HG02973 (cell line): ENCODE measurements at regions not wholly inside any gene's neighbourhood (a gene's known extent, or its start where the extent isn't known, plus 50 kb on each side); places are given as distances from the start of the nearest gene placed in this dataset.
"Not testable (repeated sequence)": the region's sequence is repeated elsewhere in the genome, so short reads cannot be mapped to it uniquely, and the experiment has no call there.

Experiments used
- ATAC-seq: cut with Tn5 transposase; IDR thresholded peaks from one replicate; pipeline ENCODE4 v1.9.1; 2021; ENCODE audit warnings: moderate library complexity; ENCODE audit not compliant: unreplicated experiment

- ATAC-seq: no peak
Measured at GRCh38 chr15:84151205-84151931, 84.2 kb upstream of the GOLGA6L4 start.

GRCh38 chr15:84152381-84152979 is 83.1 kb upstream of the GOLGA6L4 start:
- not testable (repeated sequence) for ATAC-seq

GRCh38 chr15:84153655-84154140 is 81.9 kb upstream of the GOLGA6L4 start:
- ATAC-seq: not testable (repeated sequence)

- ATAC-seq: not testable (repeated sequence)
Measured at GRCh38 chr15:84154314-84154713, 81.3 kb upstream of the GOLGA6L4 start.

GRCh38 chr15:84154787-84155186 is 80.8 kb upstream of the GOLGA6L4 start:
- ATAC-seq: not testable (repeated sequence)

- ATAC-seq: not testable (repeated sequence)
Measured at GRCh38 chr15:84155792-84156587, 79.6 kb upstream of the GOLGA6L4 start.

GRCh38 chr15:84156588-84156840 is 79.1 kb upstream of the GOLGA6L4 start:
- not testable (repeated sequence) for ATAC-seq

GRCh38 chr15:84157056-84157632 is 78.4 kb upstream of the GOLGA6L4 start:
- not testable (repeated sequence) for ATAC-seq

- not testable (repeated sequence) for ATAC-seq
Measured at GRCh38 chr15:84157857-84158256, 77.7 kb upstream of the GOLGA6L4 start.

GRCh38 chr15:84159346-84160269 is 76.0 kb upstream of the GOLGA6L4 start:
- ATAC-seq: not testable (repeated sequence)

GRCh38 chr15:84164423-84165292 is 70.9 kb upstream of the GOLGA6L4 start:
- ATAC-seq: not testable (repeated sequence)

- not testable (repeated sequence) for ATAC-seq
Measured at GRCh38 chr15:84170029-84170428, 65.5 kb upstream of the GOLGA6L4 start.

GRCh38 chr15:84173231-84173610 is 62.4 kb upstream of the GOLGA6L4 start:
- not testable (repeated sequence) for ATAC-seq
